GM19395 (cell line): ENCODE measurements at regions not wholly inside any gene's neighbourhood (a gene's known extent, or its start where the extent isn't known, plus 50 kb on each side); places are given as distances from the start of the nearest gene placed in this dataset.
"Not testable (repeated sequence)": the region's sequence is repeated elsewhere in the genome, so short reads cannot be mapped to it uniquely, and the experiment has no call there.

Experiments
- ATAC-seq: cut with Tn5 transposase; IDR thresholded peaks from one replicate; pipeline ENCODE4 v1.9.1; 2021; ENCODE audit warnings: mild to moderate bottlenecking, moderate library complexity; ENCODE audit not compliant: unreplicated experiment

DNA sequence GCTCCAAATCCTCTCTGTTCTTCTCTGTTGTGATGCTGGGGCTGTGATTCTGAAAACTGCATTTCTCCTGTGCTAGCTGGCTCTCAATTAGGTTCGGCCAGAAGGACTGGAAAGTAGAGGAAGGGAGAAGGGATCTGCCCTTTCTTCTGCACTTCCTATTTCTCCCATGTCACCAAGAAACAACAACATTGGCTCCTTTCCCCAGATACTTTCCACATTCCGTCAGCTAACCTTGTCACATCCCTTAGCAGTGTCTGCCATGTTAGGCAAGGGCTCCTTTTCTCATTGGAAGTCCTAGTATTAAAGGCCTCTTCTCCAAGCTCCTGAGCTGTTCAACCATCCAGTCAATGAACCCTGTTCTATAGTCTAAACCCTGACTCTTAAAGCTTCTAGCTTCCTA is 171.1 kb downstream of the ZNF621 start:
- ATAC-seq, result no peak

DNA sequence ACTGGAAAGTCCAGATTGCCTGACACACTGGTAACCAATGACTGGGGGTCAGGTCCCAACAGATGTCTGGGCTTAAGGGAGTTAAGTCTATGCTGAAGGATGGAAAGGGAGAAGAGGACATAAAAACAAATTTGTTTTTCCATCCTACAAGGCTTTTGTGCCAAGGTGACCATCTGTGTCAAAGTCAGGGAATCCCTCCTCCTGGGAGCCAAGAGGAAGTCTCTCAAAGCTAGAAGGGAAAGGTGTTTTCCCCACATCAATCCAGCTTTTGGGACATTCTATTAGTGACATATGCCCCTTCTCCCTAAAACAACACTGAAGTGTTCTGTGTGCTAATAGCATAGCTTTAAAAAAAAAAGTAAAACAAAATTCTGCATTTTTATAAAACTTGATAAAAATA is 173.9 kb downstream of the ZNF621 start:
- ATAC-seq, result not testable (repeated sequence)

DNA sequence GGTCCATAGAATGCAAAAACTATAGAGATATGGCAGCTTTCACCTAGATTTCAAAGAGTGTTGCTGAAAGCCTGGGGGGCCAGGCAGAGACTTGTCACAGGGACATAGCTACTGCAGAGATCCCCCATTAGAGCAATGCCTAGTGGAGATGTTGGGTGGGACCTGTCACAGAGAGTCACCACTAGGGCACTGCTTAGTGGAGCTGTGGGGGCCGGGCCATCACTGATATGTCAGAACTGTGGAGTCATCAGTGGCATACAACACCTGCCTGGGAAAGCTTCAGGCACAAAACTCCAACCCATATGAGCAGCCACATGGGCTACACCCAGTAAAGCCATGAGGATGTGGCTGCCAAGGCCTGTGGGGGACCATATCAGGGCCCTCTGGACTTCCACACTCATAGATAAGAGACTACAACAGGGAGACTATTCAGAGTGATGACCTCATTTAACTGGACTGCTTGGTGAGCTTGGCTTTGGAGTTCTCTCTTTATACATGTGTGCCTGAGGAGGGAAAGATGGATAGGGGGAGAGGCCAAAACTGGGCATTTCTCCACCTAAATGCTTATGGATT is 176.3 kb downstream of the ZNF621 start:
- no peak for ATAC-seq

DNA sequence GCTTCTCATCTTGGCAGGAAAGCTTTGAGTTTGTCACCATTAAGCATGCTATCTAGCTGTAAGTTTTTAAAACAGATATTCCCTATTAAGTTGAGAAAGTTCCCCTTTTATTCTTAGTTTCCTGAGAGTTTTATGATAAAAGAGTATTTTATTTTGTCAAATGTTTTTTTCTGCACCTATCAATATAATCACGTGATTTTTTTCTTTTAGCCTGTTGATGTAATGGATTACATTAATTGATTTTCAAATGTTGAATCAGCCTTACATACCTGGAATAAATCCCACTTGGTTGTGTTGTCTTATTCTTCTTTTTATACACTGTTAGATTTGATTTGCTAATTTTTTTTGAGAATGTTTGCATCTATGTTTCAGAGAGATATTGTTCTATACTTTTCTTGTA is 179.5 kb downstream of the ZNF621 start:
- no peak for ATAC-seq

DNA sequence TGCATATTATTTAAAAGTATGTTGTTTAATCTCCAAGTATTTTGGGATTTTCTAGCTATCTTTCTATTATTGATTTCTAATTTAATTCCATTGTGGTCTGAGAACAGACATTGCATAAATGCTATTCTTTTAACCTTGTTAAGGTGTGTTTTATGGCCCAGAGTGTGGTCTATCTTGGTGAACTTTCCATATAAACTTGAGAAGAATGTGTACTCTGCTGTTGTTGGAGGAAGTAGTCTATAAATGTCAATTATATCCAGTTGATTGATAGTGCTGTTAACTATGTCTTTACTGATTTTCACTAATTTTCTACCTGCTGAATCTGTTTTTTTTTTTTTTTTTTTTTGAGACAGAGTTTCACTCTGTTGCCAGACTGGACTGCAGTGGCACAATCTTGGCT is 180.9 kb downstream of the ZNF621 start:
- no peak for ATAC-seq

DNA sequence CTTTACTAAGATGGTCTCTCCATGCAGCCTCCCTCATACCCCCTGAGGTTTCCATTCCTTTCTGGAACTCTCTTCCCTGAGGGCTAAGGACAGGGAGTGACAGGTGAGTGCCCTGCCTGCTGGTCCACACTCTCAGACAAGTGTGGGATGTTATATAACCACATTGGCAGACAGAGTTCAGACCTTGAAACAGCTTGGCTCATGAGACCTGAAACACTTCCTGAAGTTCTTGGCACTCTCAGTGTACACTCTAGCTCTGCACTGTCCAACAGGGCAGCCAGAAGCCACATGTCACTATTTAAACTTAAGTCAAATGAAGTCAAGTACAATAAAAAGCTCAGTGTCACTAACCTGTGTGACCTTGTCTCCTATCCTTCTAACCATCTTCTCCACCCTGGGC is 188.5 kb downstream of the ZNF621 start:
- no peak for ATAC-seq

DNA sequence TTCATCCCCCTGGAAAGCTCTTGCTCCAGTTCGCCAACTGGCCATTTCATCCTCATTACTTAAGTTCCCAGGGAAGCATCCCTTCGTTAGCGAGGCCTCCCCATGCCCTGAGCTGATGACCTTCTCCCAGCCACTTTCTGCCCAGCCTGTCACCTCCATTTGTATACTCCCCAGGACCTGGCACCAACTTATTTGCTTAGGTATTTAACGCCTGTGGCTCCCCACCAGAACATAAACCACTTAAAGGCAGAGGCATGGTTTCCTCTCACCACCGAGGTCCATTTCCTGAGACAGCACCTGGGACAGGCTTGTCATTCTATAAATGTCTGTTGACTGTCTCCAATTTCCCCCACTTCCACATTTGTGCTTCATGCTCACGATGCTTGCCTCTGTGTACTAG is 189.0 kb downstream of the ZNF621 start:
- no peak for ATAC-seq

DNA sequence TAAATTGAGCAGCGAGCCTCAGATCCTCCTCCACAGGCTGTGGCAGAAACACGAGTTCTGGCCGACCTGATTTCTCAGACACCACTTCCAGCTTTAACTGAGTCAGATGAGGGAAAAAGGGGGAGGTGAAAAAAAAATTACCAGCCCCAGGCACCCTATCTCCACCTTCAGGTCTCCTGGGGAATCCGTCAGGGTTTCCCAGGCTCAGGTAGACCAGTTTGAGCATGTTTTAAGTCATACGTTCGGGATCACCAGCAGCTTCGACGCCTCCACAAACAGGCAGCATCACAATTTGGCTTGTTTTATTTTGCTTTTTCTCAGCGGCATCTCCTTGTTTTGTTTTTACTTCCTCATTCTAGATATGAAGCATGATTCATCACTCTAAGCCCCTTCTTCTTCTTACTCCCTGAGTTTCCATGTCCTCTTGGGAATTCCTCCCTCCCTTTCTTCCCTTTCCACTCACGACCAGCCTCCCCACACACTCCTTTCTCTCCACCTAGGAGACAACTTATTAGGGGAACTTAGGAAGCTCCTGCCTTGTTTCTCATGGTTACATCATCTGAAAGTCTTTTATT is 190.1 kb downstream of the ZNF621 start:
- no peak for ATAC-seq

DNA sequence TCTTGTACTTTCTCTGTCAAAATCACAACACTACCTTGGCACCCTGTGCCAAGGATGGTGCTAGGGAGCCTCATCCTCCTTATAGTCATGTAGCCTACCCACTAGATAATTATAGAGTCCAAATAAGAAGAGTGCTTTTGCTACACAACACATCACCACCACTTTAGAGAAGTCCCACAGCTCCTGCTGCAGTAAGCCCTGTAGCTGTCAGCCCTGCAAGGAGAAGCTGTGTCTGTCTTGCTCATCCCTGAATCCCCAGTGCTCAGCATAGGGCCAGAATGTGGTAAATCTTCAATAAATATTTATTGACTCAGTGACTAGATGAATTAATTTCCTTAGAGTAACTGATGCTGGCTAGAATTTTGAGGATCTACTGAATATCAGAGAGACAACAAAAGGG is 190.8 kb downstream of the ZNF621 start:
- no peak for ATAC-seq

DNA sequence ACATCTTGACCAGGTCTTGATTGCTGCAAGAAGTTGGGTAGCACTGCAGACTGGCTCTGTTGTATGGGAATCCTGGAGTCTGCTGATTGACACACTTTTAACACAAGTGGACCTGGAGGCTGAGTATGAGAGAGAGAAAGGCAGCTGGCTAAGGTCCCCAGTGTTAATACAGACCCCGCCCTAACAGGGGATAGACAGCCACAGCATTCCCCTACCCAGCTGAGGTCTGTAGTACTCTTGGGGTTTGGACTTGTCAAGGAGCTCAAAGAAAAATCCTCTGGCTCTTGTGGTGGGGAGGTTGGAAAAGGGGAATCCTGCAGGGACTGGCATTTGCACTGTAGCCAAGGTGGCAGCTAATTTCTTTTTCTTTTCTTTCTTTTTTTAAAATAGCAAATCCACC is 192.7 kb downstream of the ZNF621 start:
- no peak for ATAC-seq

DNA sequence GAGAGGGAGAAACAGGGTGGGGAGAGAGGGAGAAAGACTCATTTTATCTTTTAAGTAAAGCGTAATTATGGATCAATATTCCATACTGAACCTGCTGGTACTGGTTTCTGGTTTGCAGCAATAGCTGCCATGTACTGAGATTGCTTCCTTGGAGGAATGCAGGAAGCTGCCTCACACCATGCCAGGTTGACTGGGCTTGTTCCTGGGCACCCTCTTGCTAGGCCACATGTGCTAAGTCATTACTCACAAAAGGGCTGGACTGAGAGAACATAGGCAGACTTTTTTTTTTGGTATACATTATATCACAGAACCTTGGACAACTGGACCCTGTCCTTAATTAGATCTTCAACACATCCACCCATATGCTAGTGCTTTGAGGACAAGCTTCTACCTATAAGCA is 193.4 kb downstream of the ZNF621 start:
- peak; percentile 34 for ATAC-seq

DNA sequence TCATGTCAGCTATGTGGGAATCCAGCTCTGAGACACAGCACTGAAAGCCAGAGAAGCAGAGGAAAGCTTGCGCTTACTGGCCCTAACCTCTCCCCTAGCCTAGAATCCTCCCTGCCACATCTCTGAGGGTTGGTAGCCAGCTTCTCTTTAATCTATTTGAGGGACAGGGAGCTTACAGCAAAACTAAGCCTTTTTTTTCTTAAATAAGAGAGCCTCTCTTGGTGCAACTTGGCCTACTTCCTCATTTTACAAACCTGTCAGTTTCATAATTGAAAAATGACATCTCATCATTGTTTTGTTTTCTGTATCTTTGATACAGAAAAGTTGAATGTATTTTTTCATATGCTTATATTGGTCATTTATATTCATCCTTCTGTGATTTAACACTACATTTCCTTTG is 193.9 kb downstream of the ZNF621 start:
- ATAC-seq, result peak; percentile 95

DNA sequence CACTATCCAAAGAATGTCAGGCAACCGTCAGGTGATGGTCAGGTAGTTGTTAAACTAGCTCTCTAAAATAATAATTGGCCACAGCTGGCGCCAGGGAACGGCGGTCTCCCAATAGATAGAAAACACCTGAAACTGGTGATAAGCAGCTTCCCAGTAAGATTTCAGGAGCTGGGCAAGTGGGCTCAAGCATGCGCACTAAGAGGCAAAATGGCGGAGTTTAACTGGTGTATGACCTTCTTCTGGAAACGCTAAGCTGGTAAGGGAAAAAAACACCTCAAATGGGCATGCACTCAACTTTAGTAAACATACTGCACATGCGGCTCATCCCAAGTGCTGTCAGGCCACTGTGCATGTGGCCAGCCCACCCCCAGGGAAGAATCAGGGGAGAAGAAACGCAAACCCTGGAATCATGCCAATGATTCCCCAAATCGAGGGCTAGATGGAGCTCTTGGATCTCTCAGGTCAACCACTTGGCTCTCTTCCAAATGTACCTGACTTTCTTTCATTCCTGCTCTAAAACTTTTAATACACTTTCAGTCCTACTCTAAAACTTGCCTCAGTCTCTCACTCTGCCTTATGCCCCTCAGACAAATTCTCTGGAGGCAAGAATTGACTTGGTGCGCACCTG is 195.0 kb downstream of the ZNF621 start:
- ATAC-seq, result no peak

DNA sequence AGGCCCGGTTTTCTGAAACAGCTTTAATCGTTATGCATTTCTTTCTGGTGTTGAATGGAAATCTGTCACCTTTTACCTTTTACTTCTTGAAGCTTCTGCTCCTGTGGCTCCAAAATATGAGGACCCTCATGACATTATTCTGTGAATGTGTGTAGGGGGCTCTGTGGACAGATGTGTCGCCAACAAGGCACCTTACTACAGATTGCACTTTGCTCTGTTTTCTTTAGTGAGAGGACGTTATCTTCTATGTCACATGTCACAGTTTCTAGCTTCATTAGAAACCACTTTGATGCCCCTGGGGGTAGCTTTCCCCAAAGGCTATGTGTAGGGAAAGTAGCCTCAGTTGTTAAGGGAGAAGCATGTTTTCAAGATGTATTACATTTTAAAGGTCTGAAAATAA is 195.6 kb downstream of the ZNF621 start:
- no peak for ATAC-seq

DNA sequence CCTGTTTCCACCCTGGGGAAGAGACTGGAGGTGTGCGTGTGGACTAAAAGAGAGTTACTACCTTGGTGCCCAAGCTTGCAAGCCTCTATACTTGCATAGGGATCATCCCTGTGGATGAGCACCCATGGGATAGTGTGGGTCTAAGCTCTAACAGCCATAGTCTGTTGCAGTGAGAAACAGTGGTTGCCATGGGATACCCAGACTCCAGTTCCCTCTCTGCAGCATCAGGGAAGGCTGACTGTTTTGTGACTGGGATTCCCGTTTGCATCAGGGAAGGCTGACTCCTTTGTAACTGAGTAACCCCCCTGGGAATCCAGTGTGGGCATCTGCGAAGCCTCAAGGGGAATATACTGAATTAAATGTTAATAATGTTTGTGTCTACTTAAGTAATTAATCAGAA is 196.1 kb downstream of the ZNF621 start:
- no peak for ATAC-seq

DNA sequence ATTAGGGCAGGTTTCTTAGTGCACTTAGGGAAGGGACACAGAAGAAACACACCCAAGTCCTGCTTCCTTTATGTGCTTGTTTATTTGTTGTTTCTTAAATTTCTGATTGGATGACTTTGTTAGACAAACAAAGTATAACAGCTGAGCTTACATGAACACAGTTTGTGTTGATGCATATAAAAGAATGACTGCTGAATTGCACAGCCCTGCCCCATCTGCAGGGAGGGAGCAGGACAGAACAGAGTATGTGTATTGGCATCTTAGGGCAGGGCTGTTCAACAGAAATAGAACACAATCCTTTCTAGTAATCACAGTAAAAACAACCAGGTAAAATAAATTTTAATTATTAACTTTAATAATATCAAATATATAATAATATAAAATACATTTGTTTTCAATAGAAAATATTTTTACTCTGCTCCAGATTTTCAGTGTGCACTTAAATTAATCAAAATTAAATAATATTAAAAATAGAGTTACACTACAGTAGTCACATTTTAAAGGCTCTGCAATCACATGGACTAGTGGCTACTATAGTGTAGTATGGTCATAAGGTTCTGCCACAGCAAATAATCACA is 198.4 kb downstream of the ZNF621 start:
- no peak for ATAC-seq

DNA sequence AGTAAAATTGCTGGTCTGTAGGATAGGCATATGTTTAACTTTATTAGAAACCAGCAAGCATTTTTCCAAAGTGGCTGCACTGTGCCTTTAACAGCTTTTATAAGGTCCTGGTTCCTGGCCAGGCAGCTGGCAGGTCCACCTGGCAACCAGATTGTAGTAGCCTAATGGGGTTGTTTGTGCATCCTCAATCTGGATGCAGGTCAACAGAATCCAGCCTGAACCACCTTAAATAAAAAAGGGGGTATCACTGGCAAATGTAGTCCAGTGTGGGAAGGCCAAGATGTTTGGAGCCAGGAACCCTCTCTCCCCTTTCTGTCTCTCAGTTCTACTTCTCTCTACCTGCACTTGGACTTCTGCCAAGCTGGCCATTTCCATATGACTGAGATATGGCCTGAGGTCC is 200.3 kb downstream of the ZNF621 start:
- ATAC-seq, result no peak

DNA sequence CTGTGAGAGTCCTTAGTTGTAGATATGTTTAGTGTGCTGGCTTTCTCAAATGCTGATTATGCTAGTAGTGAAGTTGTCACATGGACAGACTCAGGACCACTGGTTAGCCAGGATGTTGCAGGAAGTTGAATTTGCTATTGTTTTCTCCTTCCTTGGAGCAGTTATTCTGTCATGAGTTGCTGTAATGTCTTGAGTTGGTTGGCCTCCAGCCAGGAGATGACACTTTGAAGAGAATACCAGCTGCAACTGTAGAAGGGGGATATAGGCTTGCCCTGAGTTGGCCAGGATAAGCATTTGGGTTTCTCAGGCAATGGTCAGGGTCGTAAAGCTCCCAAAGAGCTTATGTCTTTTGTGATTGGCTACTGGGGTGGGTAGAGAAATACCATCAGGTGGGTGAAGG is 206.7 kb downstream of the ZNF621 start:
- no peak for ATAC-seq

DNA sequence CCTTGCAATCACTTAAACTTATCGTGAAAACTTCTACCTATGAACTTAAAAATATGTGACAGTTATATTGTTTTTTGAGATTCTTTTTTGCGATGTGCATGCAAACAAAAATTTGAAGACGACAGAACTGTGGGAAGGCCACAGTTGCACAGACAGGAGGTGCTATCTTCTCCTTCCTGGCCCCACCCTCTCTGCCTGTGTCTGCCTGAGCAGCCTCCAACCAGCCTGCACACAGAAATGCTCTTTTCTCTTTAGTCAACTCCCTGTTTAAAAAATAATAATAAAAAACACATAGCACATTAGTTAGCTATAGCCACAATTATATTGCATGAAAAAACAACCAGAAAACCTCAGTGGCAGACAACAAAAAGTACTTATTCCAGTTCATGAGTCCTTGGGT is 212.2 kb downstream of the ZNF621 start:
- ATAC-seq, result no peak

DNA sequence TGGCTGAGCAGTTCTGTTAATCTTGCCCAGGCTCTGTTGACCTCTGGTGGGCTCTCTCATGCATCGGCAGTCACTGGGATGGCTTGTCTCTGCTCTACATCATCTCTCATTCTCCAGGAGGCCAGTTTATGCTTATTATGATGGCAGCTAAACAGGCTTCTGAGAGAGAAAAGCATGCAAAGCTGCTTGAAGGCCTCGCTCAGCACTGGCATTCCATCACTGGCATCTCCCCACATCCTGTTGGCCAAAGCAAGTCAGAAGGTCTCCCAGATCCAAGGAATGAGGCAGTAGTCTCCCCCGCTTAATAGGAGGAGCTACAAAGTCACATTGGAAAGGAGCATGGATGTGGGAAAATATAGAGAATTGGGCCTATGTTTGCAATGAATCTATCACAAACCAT is 212.6 kb downstream of the ZNF621 start:
- no peak for ATAC-seq

DNA sequence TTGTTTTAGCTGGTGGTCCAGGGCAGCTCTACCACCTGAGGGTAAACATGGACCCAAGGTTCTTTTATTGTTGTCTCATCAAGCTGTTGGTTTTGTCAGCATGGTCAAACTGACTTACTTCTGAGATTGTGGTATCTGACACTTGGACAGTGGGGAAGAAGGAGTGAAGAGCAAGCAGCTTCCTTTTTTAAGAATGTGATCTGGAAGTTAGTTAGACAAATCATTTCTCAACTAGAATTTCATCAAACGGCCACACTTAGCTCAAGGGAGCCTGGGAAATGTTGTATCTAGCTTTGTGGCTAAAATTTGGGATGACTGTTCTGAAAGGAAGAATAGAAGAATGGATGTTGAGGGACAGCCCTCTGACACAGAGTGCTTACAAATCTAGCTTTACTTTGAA is 215.2 kb downstream of the ZNF621 start:
- ATAC-seq, result no peak

DNA sequence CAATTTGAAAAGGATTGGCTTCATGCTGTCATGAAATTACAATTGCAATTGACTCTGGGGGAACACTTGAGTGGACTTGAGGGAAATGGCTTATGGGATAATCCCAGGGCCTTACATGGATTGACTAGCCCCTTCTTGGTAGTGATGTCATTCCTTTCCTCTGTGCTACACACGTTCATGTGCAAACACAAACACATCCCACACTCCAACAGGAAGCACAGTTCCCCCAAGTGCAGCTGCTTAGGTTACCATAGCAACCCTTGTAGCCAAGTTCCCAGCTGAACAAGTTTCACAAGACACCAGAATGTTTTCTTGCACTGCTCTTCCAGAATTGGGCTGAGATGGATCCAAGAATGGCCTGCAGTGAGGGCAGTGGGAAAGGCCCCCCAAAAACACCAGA is 217.0 kb downstream of the ZNF621 start:
- no peak for ATAC-seq
